DOHH2 (cell line): ENCODE measurements at regions not wholly inside any gene's neighbourhood (a gene's known extent, or its start where the extent isn't known, plus 50 kb on each side); places are given as distances from the start of the nearest gene placed in this dataset.

Source experiments
- EZH2phosphoT487 ChIP-seq: fragments of 200-600 bp; sonication (generic); IDR thresholded peaks from 2 replicates; pipeline ENCODE4 v1.6.1; 2017; ENCODE audit warnings: borderline replicate concordance, mild to moderate bottlenecking, antibody characterized with exemption, low read length, moderate library complexity, mixed read lengths
- TF ChIP-seq, protein P1 (sequence below): fragments of 200-600 bp; sonication (generic); IDR thresholded peaks from one replicate; pipeline ENCODE4 v1.5.1; 2014; ENCODE audit warnings: antibody characterized with exemption, mild to moderate bottlenecking, low read depth, low read length; ENCODE audit not compliant: poor library complexity, severe bottlenecking

DNA sequence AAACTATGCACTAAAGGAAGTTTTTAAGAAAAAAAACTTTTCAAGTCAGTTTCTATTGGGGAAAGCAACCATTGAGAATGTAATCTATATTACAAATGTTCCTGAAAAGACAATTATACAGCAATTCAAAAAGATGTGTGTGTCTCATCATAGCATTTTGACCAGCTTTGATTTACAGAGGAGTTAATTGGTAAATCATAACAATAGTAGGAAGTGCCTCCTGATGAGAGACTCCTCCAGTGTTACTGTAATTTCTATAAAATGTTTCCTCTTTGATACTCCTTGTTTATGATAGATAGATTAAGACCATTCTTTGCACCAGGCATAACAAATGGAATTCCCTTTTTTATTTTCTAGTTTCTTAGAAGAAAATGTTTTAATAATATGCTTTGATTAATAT is 249.9 kb downstream of the CALCRL start:
- TF ChIP-seq, protein P1, sequence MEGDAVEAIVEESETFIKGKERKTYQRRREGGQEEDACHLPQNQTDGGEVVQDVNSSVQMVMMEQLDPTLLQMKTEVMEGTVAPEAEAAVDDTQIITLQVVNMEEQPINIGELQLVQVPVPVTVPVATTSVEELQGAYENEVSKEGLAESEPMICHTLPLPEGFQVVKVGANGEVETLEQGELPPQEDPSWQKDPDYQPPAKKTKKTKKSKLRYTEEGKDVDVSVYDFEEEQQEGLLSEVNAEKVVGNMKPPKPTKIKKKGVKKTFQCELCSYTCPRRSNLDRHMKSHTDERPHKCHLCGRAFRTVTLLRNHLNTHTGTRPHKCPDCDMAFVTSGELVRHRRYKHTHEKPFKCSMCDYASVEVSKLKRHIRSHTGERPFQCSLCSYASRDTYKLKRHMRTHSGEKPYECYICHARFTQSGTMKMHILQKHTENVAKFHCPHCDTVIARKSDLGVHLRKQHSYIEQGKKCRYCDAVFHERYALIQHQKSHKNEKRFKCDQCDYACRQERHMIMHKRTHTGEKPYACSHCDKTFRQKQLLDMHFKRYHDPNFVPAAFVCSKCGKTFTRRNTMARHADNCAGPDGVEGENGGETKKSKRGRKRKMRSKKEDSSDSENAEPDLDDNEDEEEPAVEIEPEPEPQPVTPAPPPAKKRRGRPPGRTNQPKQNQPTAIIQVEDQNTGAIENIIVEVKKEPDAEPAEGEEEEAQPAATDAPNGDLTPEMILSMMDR: no peak
- TF ChIP-seq EZH2phosphoT487: no peak
